ENCODE measurements at regions not wholly inside any gene's neighbourhood (a gene's known extent, or its start where the extent isn't known, plus 50 kb on each side); places are given as distances from the start of the nearest gene placed in this dataset.

DNA sequence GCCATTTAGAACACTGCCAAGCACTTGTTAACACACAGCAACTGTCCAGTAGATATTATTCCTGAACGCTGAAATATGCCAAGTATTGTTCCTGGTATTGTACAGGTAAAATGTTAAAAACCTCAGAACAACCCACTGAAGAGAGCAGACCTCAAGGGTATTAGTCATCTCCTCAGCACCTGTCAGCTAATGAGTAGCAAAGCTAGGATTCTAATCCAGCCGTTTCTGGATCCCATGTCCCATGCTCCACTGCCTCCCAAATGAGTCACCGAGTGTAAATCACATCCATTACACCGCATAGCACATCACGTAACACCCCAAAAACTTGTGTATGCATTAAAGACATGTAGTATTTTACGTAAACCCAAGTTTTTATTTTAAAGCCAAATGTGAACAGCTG is 705.4 kb upstream of the TENM4 start:
- Histone ChIP-seq H3K4me3 (no peak overlapping the region), H3K27me3 (no peaks in the 10 kb centered on the region), H3K27ac (no peak overlapping the region), H3K9me3 (no peaks in the 10 kb centered on the region), H3K4me1 (peaks cover 0 to 7% (median 0%) of the 10 kb centered on the region in 3 donors), H3K36me3 (no peaks in the 10 kb centered on the region)
- TF ChIP-seq POLR2A (IDR thresholded peaks at IDR 0.05): no peak
- TF ChIP-seq CTCF (IDR thresholded peaks at IDR 0.05): no peak
- no peak for DNase-seq
- intact Hi-C loops (cut with DNase I): no loop called here
- WGBS, 2 donors: 55 to 56% methylated on average over 6 of the region's 6 CpGs

DNA sequence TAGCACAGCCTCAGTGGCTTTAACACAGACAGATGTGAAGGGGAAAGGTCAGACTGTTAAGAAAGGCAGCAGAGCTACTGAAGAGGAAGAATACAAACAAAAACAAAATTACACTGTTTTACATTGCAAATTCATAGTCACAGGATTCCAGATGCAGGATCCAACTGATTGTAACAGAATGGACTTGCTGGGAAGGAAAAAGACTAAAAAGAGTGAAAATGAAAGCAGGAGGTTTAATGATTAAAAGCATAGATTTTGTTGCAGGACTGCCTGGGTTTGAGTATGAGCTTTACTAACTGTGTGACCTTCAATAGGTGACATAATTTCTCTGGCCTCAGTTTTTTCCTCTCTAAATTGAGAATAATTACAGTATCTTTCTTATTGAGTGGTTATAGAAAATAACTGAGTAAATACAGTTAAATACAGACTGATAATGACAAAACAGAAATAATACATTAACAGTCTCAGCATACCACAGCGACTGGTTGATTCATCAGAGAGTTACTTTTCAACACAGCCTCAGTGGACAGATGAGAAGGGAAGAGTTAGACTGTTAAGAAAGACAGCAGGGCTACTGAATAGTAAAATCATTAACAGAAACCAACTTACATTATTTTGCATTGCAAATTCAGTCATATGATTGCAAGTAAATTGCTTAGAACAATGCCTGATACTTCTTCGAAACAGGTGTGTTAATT is 704.2 kb upstream of the TENM4 start:
- no peak for DNase-seq
- 74 to 83% methylated on average over 2 of the region's 2 CpGs for WGBS, 2 donors
- Histone ChIP-seq H3K36me3 (no peaks in the 10 kb centered on the region), H3K27me3 (no peaks in the 10 kb centered on the region), H3K4me3 (no peak overlapping the region), H3K9me3 (no peaks in the 10 kb centered on the region), H3K4me1 (peaks cover 0 to 7% (median 0%) of the 10 kb centered on the region in 3 donors), H3K27ac (no peak overlapping the region)
- no peak for TF ChIP-seq CTCF (IDR thresholded peaks at IDR 0.05)
- no peak for TF ChIP-seq POLR2A (IDR thresholded peaks at IDR 0.05)
- intact Hi-C loops (cut with DNase I): no loop called here

- Histone ChIP-seq H3K27ac (no peak overlapping the region), H3K27me3 (no peaks in the 10 kb centered on the region), H3K9me3 (no peaks in the 10 kb centered on the region), H3K4me3 (no peak overlapping the region), H3K36me3 (no peaks in the 10 kb centered on the region), H3K4me1 (no peaks in the 10 kb centered on the region)
- DNase-seq: no peak
- WGBS, 2 donors: 55 to 84% methylated on average over 3 of the region's 3 CpGs
- TF ChIP-seq CTCF (IDR thresholded peaks at IDR 0.05) (no peak), POLR2A (IDR thresholded peaks at IDR 0.05) (no peak)
- intact Hi-C loops (cut with DNase I): no loop called here
These were observed 696.2 kb upstream of the TENM4 start for GRCh38 chr11:80136991-80137390.

DNA sequence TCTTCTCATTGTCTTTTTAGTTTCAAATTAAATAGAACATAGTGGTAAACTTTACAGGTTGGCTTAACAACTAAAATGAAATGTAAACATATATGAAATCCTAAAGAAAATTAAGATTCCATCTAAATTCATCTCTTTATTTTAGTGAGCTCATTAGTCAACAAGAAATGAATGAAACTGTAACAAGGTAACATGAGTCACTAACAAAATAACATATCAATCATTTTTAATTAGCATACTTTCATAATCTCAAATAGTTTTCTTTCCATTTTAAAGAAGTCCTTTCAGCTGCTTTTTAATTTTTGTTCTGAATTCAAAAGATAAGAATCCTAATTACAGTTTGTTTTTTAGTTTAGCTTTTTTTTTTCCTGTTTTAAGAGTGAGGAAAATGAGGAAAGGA is 688.6 kb upstream of the TENM4 start:
- H3K4me1 ChIP-seq: peaks cover 0 to 5% (median 0%) of the 10 kb centered on the region in 3 donors
- H3K9me3 ChIP-seq: no peaks in the 10 kb centered on the region
- no peak overlapping the region for H3K4me3 ChIP-seq
- H3K27ac ChIP-seq: no peak overlapping the region
- TF ChIP-seq CTCF (IDR thresholded peaks at IDR 0.05): no peak
- no peak for TF ChIP-seq POLR2A (IDR thresholded peaks at IDR 0.05)
- no peak for DNase-seq
- no peaks in the 10 kb centered on the region for H3K27me3 ChIP-seq
- no peaks in the 10 kb centered on the region for H3K36me3 ChIP-seq
- intact Hi-C loops (cut with DNase I): no loop called here

DNA sequence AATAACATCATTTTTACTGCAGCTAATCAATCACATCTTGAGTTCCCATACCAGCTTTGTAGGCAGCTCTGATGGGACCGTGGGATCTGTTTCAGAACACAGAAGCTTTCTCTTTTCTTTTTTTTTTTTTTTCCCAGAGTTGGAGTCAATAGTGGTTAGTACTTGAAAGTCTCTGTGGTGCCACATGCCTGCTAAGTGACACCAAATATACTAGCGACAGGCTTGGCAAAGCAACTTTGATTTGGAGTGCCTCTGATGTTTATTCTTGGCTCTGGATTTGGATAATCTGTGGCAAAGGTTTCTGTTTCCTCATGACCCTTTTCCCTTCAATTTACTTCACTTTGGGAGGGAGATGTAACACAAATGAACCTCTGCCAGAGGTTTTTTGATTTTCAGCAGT is 681.4 kb upstream of the TENM4 start:
- TF ChIP-seq POLR2A (IDR thresholded peaks at IDR 0.05) (no peak), CTCF (IDR thresholded peaks at IDR 0.05) (no peak)
- intact Hi-C loops (cut with DNase I): no loop called here
- DNase-seq: no peak
- Histone ChIP-seq H3K27ac (no peak overlapping the region), H3K27me3 (no peaks in the 10 kb centered on the region), H3K4me3 (no peak overlapping the region), H3K4me1 (peaks cover 0 to 19% (median 0%) of the 10 kb centered on the region in 3 donors), H3K9me3 (no peaks in the 10 kb centered on the region), H3K36me3 (no peaks in the 10 kb centered on the region)
- WGBS, 2 donors: 29 to 42% methylated on average over 2 of the region's 2 CpGs
